ENCODE measurements at regions not wholly inside any gene's neighbourhood (a gene's known extent, or its start where the extent isn't known, plus 50 kb on each side); places are given as distances from the start of the nearest gene placed in this dataset.
"Not testable (repeated sequence)": the region's sequence is repeated elsewhere in the genome, so short reads cannot be mapped to it uniquely, and the experiment has no call there.

GRCh38 chrX:74117962-74118902, 185.7 kb upstream of the ZCCHC13 start:
- H3K4me1 ChIP-seq, result no peaks in the 10 kb centered on the region
- H3K27ac ChIP-seq, result no peak overlapping the region
- no peaks in the 10 kb centered on the region for H3K27me3 ChIP-seq
- intact Hi-C loops (cut with DNase I), result no loop called here
- H3K36me3 ChIP-seq, result no peaks in the 10 kb centered on the region
- H3K9me3 ChIP-seq, result no peaks in the 10 kb centered on the region
- no peak for TF ChIP-seq POLR2AphosphoS5 (IDR thresholded peaks at IDR 0.05; ENCODE audit: insufficient read depth in 1 of 2, low read depth in 1 of 2)
- TF ChIP-seq POLR2A (IDR thresholded peaks at IDR 0.05), result no peak
- TF ChIP-seq CTCF (IDR thresholded peaks at IDR 0.05), result no peak
- no peak for DNase-seq (ENCODE audit: extremely low spot score in 2 of 2)
- no peak overlapping the region for H3K4me3 ChIP-seq

- H3K4me1 ChIP-seq, result no peaks in the 10 kb centered on the region
- no peaks in the 10 kb centered on the region for H3K27me3 ChIP-seq
- intact Hi-C loops (cut with DNase I), result no loop called here
- TF ChIP-seq POLR2A (IDR thresholded peaks at IDR 0.05), result no peak
- no peak for TF ChIP-seq CTCF (IDR thresholded peaks at IDR 0.05)
- no peak for TF ChIP-seq POLR2AphosphoS5 (IDR thresholded peaks at IDR 0.05; ENCODE audit: insufficient read depth in 1 of 2, low read depth in 1 of 2)
- DNase-seq (ENCODE audit: extremely low spot score in 2 of 2), result no peak
- no peak overlapping the region for H3K4me3 ChIP-seq
- H3K27ac ChIP-seq, result no peak overlapping the region
- H3K36me3 ChIP-seq, result no peaks in the 10 kb centered on the region
- no peaks in the 10 kb centered on the region for H3K9me3 ChIP-seq
Measured at GRCh38 chrX:74111245-74111644, 192.7 kb upstream of the ZCCHC13 start.

GRCh38 chrX:74107666-74108065, 196.3 kb upstream of the ZCCHC13 start:
- no peak for DNase-seq (ENCODE audit: extremely low spot score in 2 of 2)
- Histone ChIP-seq H3K27me3 (no peaks in the 10 kb centered on the region), H3K4me3 (no peak overlapping the region), H3K4me1 (no peaks in the 10 kb centered on the region), H3K36me3 (no peaks in the 10 kb centered on the region), H3K9me3 (no peaks in the 10 kb centered on the region), H3K27ac (no peak overlapping the region)
- intact Hi-C loops (cut with DNase I), result no loop called here
- no peak for TF ChIP-seq CTCF (IDR thresholded peaks at IDR 0.05)
- TF ChIP-seq POLR2A (IDR thresholded peaks at IDR 0.05), result no peak
- no peak for TF ChIP-seq POLR2AphosphoS5 (IDR thresholded peaks at IDR 0.05; ENCODE audit: insufficient read depth in 1 of 2, low read depth in 1 of 2)

- TF ChIP-seq POLR2A (IDR thresholded peaks at IDR 0.05), result no peak
- TF ChIP-seq POLR2AphosphoS5 (IDR thresholded peaks at IDR 0.05; ENCODE audit: insufficient read depth in 1 of 2, low read depth in 1 of 2), result no peak
- no peak for TF ChIP-seq CTCF (IDR thresholded peaks at IDR 0.05)
- H3K27me3 ChIP-seq, result no peaks in the 10 kb centered on the region
- H3K36me3 ChIP-seq, result no peaks in the 10 kb centered on the region
- intact Hi-C loops (cut with DNase I), result no loop called here
- H3K9me3 ChIP-seq, result no peaks in the 10 kb centered on the region
- no peak overlapping the region for H3K27ac ChIP-seq
- no peak overlapping the region for H3K4me3 ChIP-seq
- no peaks in the 10 kb centered on the region for H3K4me1 ChIP-seq
- no peak for DNase-seq (ENCODE audit: extremely low spot score in 2 of 2)
Measured at GRCh38 chrX:74104356-74105015, 199.5 kb upstream of the ZCCHC13 start.

GRCh38 chrX:74098407-74098806, 205.6 kb upstream of the ZCCHC13 start:
- H3K4me1 ChIP-seq; H3K27ac ChIP-seq; H3K36me3 ChIP-seq; H3K9me3 ChIP-seq; H3K4me3 ChIP-seq; H3K27me3 ChIP-seq; intact Hi-C loops (cut with DNase I); DNase-seq (ENCODE audit: extremely low spot score in 2 of 2): not testable (repeated sequence)
